A549 (cell line): ENCODE measurements at regions not wholly inside any gene's neighbourhood (a gene's known extent, or its start where the extent isn't known, plus 50 kb on each side); places are given as distances from the start of the nearest gene placed in this dataset.
"Not testable (repeated sequence)": the region's sequence is repeated elsewhere in the genome, so short reads cannot be mapped to it uniquely, and the experiment has no call there.

Experiments used
- ATAC-seq, 2 experiments: fragments of 200-7000 bp in 1 of 2; fragments of >200 bp in 1 of 2; cut with Nextera tagmentation in 1 of 2; cut with Tn5 transposase in 1 of 2; 3 replicates each; pipeline versions ENCODE4 v1.8.0 to v1.9.1; 2018 to 2020; ENCODE audit warnings: mild to moderate bottlenecking in 1 of 2, moderate library complexity in 1 of 2
- CTCF ChIA-PET: fragments of 300-600 bp; sonication (Branson Sonifier 250); formaldehyde crosslinking; extraction: SDS; loops from one replicate; lab custom pipeline; 2021; ENCODE audit warnings: antibody characterized with exemption, inconsistent platforms; lab: Yijun Ruan, JAX
- POLR2A ChIA-PET: fragments of 350-600 bp; formaldehyde crosslinking; extraction: SDS; loops from one replicate; lab custom pipeline; 2021; ENCODE audit warnings: antibody characterized with exemption, inconsistent platforms; lab: Yijun Ruan, JAX
- DNase-seq, 2 experiments: peaks; one replicate each; pipeline versions ENCODE4 v3.0.0 to v3.0.0-alpha.2; 2011 to 2016; ENCODE audit warnings: low read depth in 1 of 2, low spot score in 1 of 2
- FAIRE-seq: peaks from 2 replicates; lab custom pipeline; 2011; peaks lifted over from hg19 to GRCh38; lab: Jason Lieb, UNC
- H3K27ac ChIP-seq, 2 experiments: fragments of >200 bp; sonication (Bioruptor Twin); formaldehyde crosslinking; 3 replicates each; pipeline ENCODE4 v1.5.1; 2016 to 2017
- H3K4me1 ChIP-seq: fragments of >200 bp; sonication (Bioruptor Twin); formaldehyde crosslinking; 3 replicates; pipeline ENCODE4 v1.6.1; 2016
- H3K4me2 ChIP-seq: fragments of >200 bp; sonication (Bioruptor Twin); formaldehyde crosslinking; 3 replicates; pipeline ENCODE4 v1.6.1; 2016
- H3K4me3 ChIP-seq: fragments of >200 bp; sonication (Bioruptor Twin); formaldehyde crosslinking; 3 replicates; pipeline ENCODE4 v1.5.1; 2016
- H3K9me3 ChIP-seq: fragments of >200 bp; sonication (Bioruptor Twin); formaldehyde crosslinking; 3 replicates; pipeline ENCODE4 v1.6.1; 2016
- BCL3 ChIP-seq: fragments of >200 bp; sonication (Bioruptor Twin); formaldehyde crosslinking; IDR thresholded peaks from 3 replicates; pipeline ENCODE4 v1.6.1; 2016
- CEBPB ChIP-seq, 2 experiments: fragments of >200 bp in 1 of 2; sonication (Bioruptor Twin) in 1 of 2; formaldehyde crosslinking in 1 of 2; IDR thresholded peaks; 2 replicates each; pipeline ENCODE4 v1.6.1; 2012 to 2016
- CHD2 ChIP-seq: fragments of 150-350 bp; IDR thresholded peaks from 2 replicates; pipeline ENCODE4 v1.6.1; 2014; ENCODE audit warnings: low read length; ENCODE audit not compliant: partially characterized antibody
- EHF ChIP-seq: fragments of 250-450 bp; sonication (Bioruptor Pico); IDR thresholded peaks from 2 replicates; pipeline ENCODE4 v1.5.0; 2020; ENCODE audit warnings: mild to moderate bottlenecking
- EHMT2 ChIP-seq: fragments of 200-600 bp; sonication (generic); IDR thresholded peaks from 2 replicates; pipeline ENCODE4 v1.6.1; 2016; ENCODE audit warnings: antibody characterized with exemption, low read depth, mild to moderate bottlenecking, moderate library complexity
- EP300 ChIP-seq, 2 experiments: fragments of >200 bp; sonication (Bioruptor Twin); formaldehyde crosslinking; IDR thresholded peaks; 2 replicates in 1 of 2; 3 replicates in 1 of 2; pipeline ENCODE4 v1.6.1; 2016 to 2017
- FOXS1 ChIP-seq: fragments of 250-450 bp; sonication (Bioruptor Pico); IDR thresholded peaks from 2 replicates; pipeline ENCODE4 v1.5.0; 2020; ENCODE audit warnings: mild to moderate bottlenecking, moderate library complexity
- HEYL ChIP-seq: fragments of 250-450 bp; sonication (Bioruptor Pico); IDR thresholded peaks from 2 replicates; pipeline ENCODE4 v1.8.0; 2021; ENCODE audit warnings: mild to moderate bottlenecking, moderate library complexity
- HOXB5 ChIP-seq: fragments of 250-450 bp; sonication (Bioruptor Pico); IDR thresholded peaks from 2 replicates; pipeline ENCODE4 v1.5.0; 2020; ENCODE audit warnings: mild to moderate bottlenecking, moderate library complexity
- KDM1A ChIP-seq: fragments of 200-600 bp; sonication (generic); IDR thresholded peaks from 2 replicates; pipeline ENCODE4 v1.6.1; 2016; ENCODE audit warnings: low read depth, mild to moderate bottlenecking
- KDM5A ChIP-seq: fragments of 200-600 bp; sonication (generic); IDR thresholded peaks from 2 replicates; pipeline ENCODE4 v1.6.1; 2016; ENCODE audit warnings: antibody characterized with exemption, mild to moderate bottlenecking
- POLR2A ChIP-seq: IDR thresholded peaks from 2 replicates; pipeline ENCODE4 v1.6.1; 2012; ENCODE audit warnings: mild to moderate bottlenecking, low read length
- RCOR1 ChIP-seq: fragments of 150-350 bp; IDR thresholded peaks from 2 replicates; pipeline ENCODE4 v1.6.1; 2014; ENCODE audit warnings: antibody characterized with exemption, low read length, low read depth
- REST ChIP-seq: fragments of 200-600 bp; sonication (generic); IDR thresholded peaks from 2 replicates; pipeline ENCODE4 v1.6.1; 2016; ENCODE audit warnings: antibody characterized with exemption, mild to moderate bottlenecking, moderate library complexity
- RFX5 ChIP-seq: fragments of 450-650 bp; IDR thresholded peaks from 2 replicates; pipeline ENCODE4 v1.7.1; 2014; ENCODE audit warnings: antibody characterized with exemption, mild to moderate bottlenecking, moderate library complexity
- SREBF2 ChIP-seq: fragments of 450-650 bp; IDR thresholded peaks from 2 replicates; pipeline ENCODE4 v1.6.1; 2014; ENCODE audit warnings: mild to moderate bottlenecking, moderate library complexity
- ZNF302 ChIP-seq: fragments of 250-450 bp; sonication (Bioruptor Pico); IDR thresholded peaks from 2 replicates; pipeline ENCODE4 v1.9.0; 2021; ENCODE audit warnings: inconsistent platforms, mild to moderate bottlenecking, moderate library complexity
- WGBS: methylation state at CpG from one replicate; pipeline ENCODE4 v1.1.6; 2017; ENCODE audit errors: missing lambda C conversion rate; 5-methylcytosine and 5-hydroxymethylcytosine counted together
- TF ChIP-seq, protein P1 (sequence below): fragments of 150-350 bp; IDR thresholded peaks from 2 replicates; pipeline ENCODE4 v1.6.1; 2014; ENCODE audit warnings: low read depth, mild to moderate bottlenecking, low read length
- TF ChIP-seq, protein P2 (sequence below): fragments of 250-450 bp; sonication (Bioruptor Pico); IDR thresholded peaks from 2 replicates; pipeline ENCODE4 v1.5.0; 2021; ENCODE audit warnings: mild to moderate bottlenecking, moderate library complexity, borderline replicate concordance
- TF ChIP-seq, protein P3 (sequence below): fragments of 250-450 bp; sonication (Bioruptor Pico); IDR thresholded peaks from 2 replicates; pipeline ENCODE4 v1.5.0; 2020; ENCODE audit warnings: low read depth, mild to moderate bottlenecking, moderate library complexity

GRCh38 chrY:11069271-11069670 lies 1541.6 kb downstream of the TSPY10 start (continued):
- TF ChIP-seq REST (no peak), POLR2A (no peak), EHMT2 (no peak), KDM5A (no peak), HOXB5 (CRISPR knock-in tag) (no peak), EP300 (IDR thresholded peaks at IDR 0.05) (no peak), ZNF302 (CRISPR knock-in tag) (no peak), FOXS1 (CRISPR knock-in tag) (no peak)
- TF ChIP-seq, protein P1, sequence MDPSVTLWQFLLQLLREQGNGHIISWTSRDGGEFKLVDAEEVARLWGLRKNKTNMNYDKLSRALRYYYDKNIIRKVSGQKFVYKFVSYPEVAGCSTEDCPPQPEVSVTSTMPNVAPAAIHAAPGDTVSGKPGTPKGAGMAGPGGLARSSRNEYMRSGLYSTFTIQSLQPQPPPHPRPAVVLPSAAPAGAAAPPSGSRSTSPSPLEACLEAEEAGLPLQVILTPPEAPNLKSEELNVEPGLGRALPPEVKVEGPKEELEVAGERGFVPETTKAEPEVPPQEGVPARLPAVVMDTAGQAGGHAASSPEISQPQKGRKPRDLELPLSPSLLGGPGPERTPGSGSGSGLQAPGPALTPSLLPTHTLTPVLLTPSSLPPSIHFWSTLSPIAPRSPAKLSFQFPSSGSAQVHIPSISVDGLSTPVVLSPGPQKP, result no peak

- no peak for FAIRE-seq
- TF ChIP-seq CEBPB (IDR thresholded peaks at IDR 0.05) (no peak), BCL3 (no peak), RCOR1 (no peak), EHF (no peak), RFX5 (no peak), HEYL (CRISPR knock-in tag) (no peak), CHD2 (no peak), ZNF302 (CRISPR knock-in tag) (no peak), REST (no peak), KDM1A (no peak), SREBF2 (no peak), POLR2A (no peak)
- TF ChIP-seq, protein P2, sequence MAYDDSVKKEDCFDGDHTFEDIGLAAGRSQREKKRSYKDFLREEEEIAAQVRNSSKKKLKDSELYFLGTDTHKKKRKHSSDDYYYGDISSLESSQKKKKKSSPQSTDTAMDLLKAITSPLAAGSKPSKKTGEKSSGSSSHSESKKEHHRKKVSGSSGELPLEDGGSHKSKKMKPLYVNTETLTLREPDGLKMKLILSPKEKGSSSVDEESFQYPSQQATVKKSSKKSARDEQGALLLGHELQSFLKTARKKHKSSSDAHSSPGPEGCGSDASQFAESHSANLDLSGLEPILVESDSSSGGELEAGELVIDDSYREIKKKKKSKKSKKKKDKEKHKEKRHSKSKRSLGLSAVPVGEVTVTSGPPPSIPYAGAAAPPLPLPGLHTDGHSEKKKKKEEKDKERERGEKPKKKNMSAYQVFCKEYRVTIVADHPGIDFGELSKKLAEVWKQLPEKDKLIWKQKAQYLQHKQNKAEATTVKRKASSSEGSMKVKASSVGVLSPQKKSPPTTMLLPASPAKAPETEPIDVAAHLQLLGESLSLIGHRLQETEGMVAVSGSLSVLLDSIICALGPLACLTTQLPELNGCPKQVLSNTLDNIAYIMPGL (CRISPR knock-in tag), result no peak
- TF ChIP-seq, protein P1, result no peak
- TF ChIP-seq, protein P3, sequence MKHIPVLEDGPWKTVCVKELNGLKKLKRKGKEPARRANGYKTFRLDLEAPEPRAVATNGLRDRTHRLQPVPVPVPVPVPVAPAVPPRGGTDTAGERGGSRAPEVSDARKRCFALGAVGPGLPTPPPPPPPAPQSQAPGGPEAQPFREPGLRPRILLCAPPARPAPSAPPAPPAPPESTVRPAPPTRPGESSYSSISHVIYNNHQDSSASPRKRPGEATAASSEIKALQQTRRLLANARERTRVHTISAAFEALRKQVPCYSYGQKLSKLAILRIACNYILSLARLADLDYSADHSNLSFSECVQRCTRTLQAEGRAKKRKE (CRISPR knock-in tag), result no peak
- 41% methylated on average over 4 of the region's 17 CpGs for WGBS
These were observed 1542.8 kb downstream of the TSPY10 start for GRCh38 chrY:11070250-11071113.

DNA sequence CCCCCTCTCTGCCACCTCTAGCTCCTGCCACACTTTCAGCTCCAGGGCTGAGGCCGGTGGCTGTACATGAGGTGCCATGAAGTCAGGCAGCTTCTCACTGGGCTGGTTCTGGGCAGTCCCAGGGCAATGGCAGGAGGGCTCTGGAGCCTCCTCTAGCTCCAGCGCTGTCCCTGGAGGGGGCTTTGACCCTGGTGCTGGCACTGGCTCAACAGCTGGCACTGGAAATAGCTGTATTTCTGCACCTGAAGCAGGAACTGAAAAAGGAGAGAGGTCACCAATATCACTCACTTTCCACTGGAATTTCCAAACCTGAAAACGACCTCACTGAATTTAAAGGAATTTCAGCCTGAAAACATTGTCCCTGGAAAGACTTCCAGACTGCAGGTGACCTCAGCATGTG lies 1558.1 kb downstream of the TSPY10 start:
- H3K4me3 ChIP-seq, DNase-seq, H3K4me1 ChIP-seq, CTCF ChIA-PET, FAIRE-seq, POLR2A ChIA-PET, ATAC-seq, H3K4me2 ChIP-seq, H3K27ac ChIP-seq, H3K9me3 ChIP-seq: not testable (repeated sequence)
- WGBS, result 0% methylated on average over 1 of the region's 3 CpGs

More at GRCh38 chrY:11070250-11071113, 1542.8 kb downstream of the TSPY10 start:
- DNase-seq (no peak), ATAC-seq (no peak)
- POLR2A ChIA-PET, result no interaction called here
- Histone ChIP-seq H3K4me2 (no peak overlapping the region), H3K4me3 (no peak overlapping the region), H3K27ac (no peak overlapping the region), H3K9me3 (no peaks in the 10 kb centered on the region), H3K4me1 (no peaks in the 10 kb centered on the region)
- CTCF ChIA-PET, result no interaction called here
